ENCODE measurements at regions not wholly inside any gene's neighbourhood (a gene's known extent, or its start where the extent isn't known, plus 50 kb on each side); places are given as distances from the start of the nearest gene placed in this dataset.

- Histone ChIP-seq H3K9me3 (ENCODE audit: control insufficient read depth, low read length) (no peaks in the 10 kb centered on the region), H3K4me1 (ENCODE audit: control insufficient read depth, insufficient read depth, low read length) (peaks cover 4% of the 10 kb centered on the region), H3K4me3 (ENCODE audit: low read length) (no peak overlapping the region), H3K27ac (ENCODE audit: low read length) (no peak overlapping the region), H3K27me3 (ENCODE audit: control insufficient read depth, insufficient read depth) (no peaks in the 10 kb centered on the region)
- intact Hi-C loops (cut with DNase I), result loop anchor here in 2 of 4 donors (10.0 kb wide), 2 partner anchors 155 to 165 kb away; partner anchors contain the start of gene RHOU (in 1 of the 2)
- 49% methylated on average over 17 of the region's 17 CpGs for WGBS
- ATAC-seq (no peak), DNase-seq (peak in 1 of 3 donors; percentile 69)
These were observed 165.0 kb downstream of the RHOU start for GRCh38 chr1:228900099-228900885.

- Histone ChIP-seq H3K27me3 (ENCODE audit: control insufficient read depth, insufficient read depth) (no peaks in the 10 kb centered on the region), H3K4me1 (ENCODE audit: control insufficient read depth, insufficient read depth, low read length) (peaks cover 4% of the 10 kb centered on the region), H3K9me3 (ENCODE audit: control insufficient read depth, low read length) (no peaks in the 10 kb centered on the region), H3K27ac (ENCODE audit: low read length) (no peak overlapping the region), H3K4me3 (ENCODE audit: low read length) (no peak overlapping the region)
- ATAC-seq (no peak), DNase-seq (no peak)
- intact Hi-C loops (cut with DNase I), result loop anchor here in 2 of 4 donors (10.0 kb wide), 2 partner anchors 156 to 166 kb away; partner anchors contain the start of gene RHOU (in 1 of the 2)
- WGBS, result 82% methylated on average over 6 of the region's 6 CpGs
These were observed 165.7 kb downstream of the RHOU start for GRCh38 chr1:228900886-228901392.

- no peak overlapping the region for H3K27ac ChIP-seq (ENCODE audit: low read length)
- DNase-seq, result peak in 1 of 3 donors; percentile 33
- no peaks in the 10 kb centered on the region for H3K27me3 ChIP-seq (ENCODE audit: control insufficient read depth, insufficient read depth)
- H3K9me3 ChIP-seq (ENCODE audit: control insufficient read depth, low read length), result no peaks in the 10 kb centered on the region
- no peak for ATAC-seq
- H3K4me3 ChIP-seq (ENCODE audit: low read length), result no peak overlapping the region
- WGBS, result 65% methylated on average over 5 of the region's 5 CpGs
- peaks cover 4% of the 10 kb centered on the region for H3K4me1 ChIP-seq (ENCODE audit: control insufficient read depth, insufficient read depth, low read length)
- intact Hi-C loops (cut with DNase I), result loop anchor here in 2 of 4 donors (10.0 kb wide), 2 partner anchors 157 to 167 kb away; partner anchors contain the start of gene RHOU (in 1 of the 2)
These were observed 166.8 kb downstream of the RHOU start for GRCh38 chr1:228901936-228902681.

GRCh38 chr1:228902781-228903433 is 167.6 kb downstream of the RHOU start:
- no peaks in the 10 kb centered on the region for H3K9me3 ChIP-seq (ENCODE audit: control insufficient read depth, low read length)
- ATAC-seq, result peak; percentile 86 to 92
- no peaks in the 10 kb centered on the region for H3K27me3 ChIP-seq (ENCODE audit: control insufficient read depth, insufficient read depth)
- no peak overlapping the region for H3K27ac ChIP-seq (ENCODE audit: low read length)
- H3K4me3 ChIP-seq (ENCODE audit: low read length), result no peak overlapping the region
- peak; percentile 86 to 92 (median 88) for DNase-seq
- peaks cover 4% of the 10 kb centered on the region for H3K4me1 ChIP-seq (ENCODE audit: control insufficient read depth, insufficient read depth, low read length)
- 50% methylated on average over 13 of the region's 13 CpGs for WGBS
- intact Hi-C loops (cut with DNase I), result loop anchor here in 2 of 4 donors (10.0 kb wide), 2 partner anchors 158 to 168 kb away; partner anchors contain the start of gene RHOU (in 1 of the 2)

- no peak for DNase-seq
- peak in 1 of 2 donors; percentile 23 for ATAC-seq
- intact Hi-C loops (cut with DNase I), result loop anchor here in 2 of 4 donors (10.0 kb wide), 2 partner anchors 159 to 169 kb away; partner anchors contain the start of gene RHOU (in 1 of the 2)
- Histone ChIP-seq H3K9me3 (ENCODE audit: control insufficient read depth, low read length) (no peaks in the 10 kb centered on the region), H3K4me1 (ENCODE audit: control insufficient read depth, insufficient read depth, low read length) (peaks cover 4% of the 10 kb centered on the region), H3K27ac (ENCODE audit: low read length) (peak overlapping the region; percentile 31), H3K27me3 (ENCODE audit: control insufficient read depth, insufficient read depth) (no peaks in the 10 kb centered on the region), H3K4me3 (ENCODE audit: low read length) (no peak overlapping the region)
- WGBS, result 55% methylated on average over 9 of the region's 9 CpGs
These were observed 168.3 kb downstream of the RHOU start for GRCh38 chr1:228903434-228904071.

GRCh38 chr1:228904222-228904621 is 168.9 kb downstream of the RHOU start:
- Histone ChIP-seq H3K4me1 (ENCODE audit: control insufficient read depth, insufficient read depth, low read length) (peaks cover 4% of the 10 kb centered on the region), H3K9me3 (ENCODE audit: control insufficient read depth, low read length) (no peaks in the 10 kb centered on the region), H3K4me3 (ENCODE audit: low read length) (no peak overlapping the region), H3K27me3 (ENCODE audit: control insufficient read depth, insufficient read depth) (no peaks in the 10 kb centered on the region), H3K27ac (ENCODE audit: low read length) (no peak overlapping the region)
- ATAC-seq (no peak), DNase-seq (no peak)
- 97% methylated on average over 4 of the region's 4 CpGs for WGBS
- intact Hi-C loops (cut with DNase I), result loop anchor here in 2 of 4 donors (10.0 kb wide), 2 partner anchors 159 to 169 kb away; partner anchors contain the start of gene RHOU (in 1 of the 2)

- Histone ChIP-seq H3K9me3 (ENCODE audit: control insufficient read depth, low read length) (no peaks in the 10 kb centered on the region), H3K4me3 (ENCODE audit: low read length) (no peak overlapping the region), H3K27ac (ENCODE audit: low read length) (no peak overlapping the region), H3K4me1 (ENCODE audit: control insufficient read depth, insufficient read depth, low read length) (peaks cover 2% of the 10 kb centered on the region), H3K27me3 (ENCODE audit: control insufficient read depth, insufficient read depth) (no peaks in the 10 kb centered on the region)
- 95% methylated on average over 2 of the region's 2 CpGs for WGBS
- DNase-seq (no peak), ATAC-seq (no peak)
- intact Hi-C loops (cut with DNase I), result loop anchor here in 2 of 4 donors (10.0 kb wide), 2 partner anchors 161 to 171 kb away; partner anchors contain the start of gene RHOU (in 1 of the 2)
These were observed 170.4 kb downstream of the RHOU start for GRCh38 chr1:228905701-228906101.

GRCh38 chr1:228906223-228906860 is 171.1 kb downstream of the RHOU start:
- WGBS, result 94% methylated on average over 10 of the region's 10 CpGs

GRCh38 chr1:228911225-228912210 is 176.2 kb downstream of the RHOU start:
- Histone ChIP-seq H3K27me3 (ENCODE audit: control insufficient read depth, insufficient read depth) (no peaks in the 10 kb centered on the region), H3K4me1 (ENCODE audit: control insufficient read depth, insufficient read depth, low read length) (no peaks in the 10 kb centered on the region), H3K4me3 (ENCODE audit: low read length) (no peak overlapping the region), H3K9me3 (ENCODE audit: control insufficient read depth, low read length) (no peaks in the 10 kb centered on the region), H3K27ac (ENCODE audit: low read length) (no peak overlapping the region)
- DNase-seq (no peak), ATAC-seq (no peak)
- intact Hi-C loops (cut with DNase I), result no loop called here
- 76% methylated on average over 14 of the region's 14 CpGs for WGBS

More at GRCh38 chr1:228906223-228906860, 171.1 kb downstream of the RHOU start:
- Histone ChIP-seq H3K27ac (ENCODE audit: low read length) (no peak overlapping the region), H3K9me3 (ENCODE audit: control insufficient read depth, low read length) (no peaks in the 10 kb centered on the region), H3K27me3 (ENCODE audit: control insufficient read depth, insufficient read depth) (no peaks in the 10 kb centered on the region), H3K4me1 (ENCODE audit: control insufficient read depth, insufficient read depth, low read length) (peaks cover 2% of the 10 kb centered on the region), H3K4me3 (ENCODE audit: low read length) (no peak overlapping the region)
- intact Hi-C loops (cut with DNase I), result loop anchor here in 2 of 4 donors (10.0 kb wide), 2 partner anchors 162 to 172 kb away; partner anchors contain the start of gene RHOU (in 1 of the 2)
- ATAC-seq (no peak), DNase-seq (no peak)

All from right cardiac atrium (tissue), 5 donors.